Lower lobe of right lung (tissue), 2 donors: ENCODE measurements at regions not wholly inside any gene's neighbourhood (a gene's known extent, or its start where the extent isn't known, plus 50 kb on each side); places are given as distances from the start of the nearest gene placed in this dataset.
A peak's percentile ranks its signal among the peaks of the same experiment; 100 is the strongest.

Source experiments
- ATAC-seq, 2 donors: fragments of 200-7000 bp; cut with Tn5 transposase; one replicate each; pipeline ENCODE4 v1.9.1; 2020 to 2022; ENCODE audit warnings: mild to moderate bottlenecking in 2 of 2, moderate library complexity in 2 of 2
- DNase-seq: peaks from one replicate; pipeline ENCODE4 v3.0.0-alpha.2; 2020
- H3K27ac ChIP-seq: fragments of 200-600 bp; one replicate; pipeline ENCODE4 v1.8.0; 2022
- H3K27me3 ChIP-seq: fragments of 200-600 bp; one replicate; pipeline ENCODE4 v1.8.0; 2022; ENCODE audit warnings: low read depth
- H3K36me3 ChIP-seq: fragments of 200-600 bp; one replicate; pipeline ENCODE4 v1.8.0; 2022; ENCODE audit warnings: mild to moderate bottlenecking
- H3K4me1 ChIP-seq: fragments of 200-600 bp; one replicate; pipeline ENCODE4 v1.8.0; 2022
- H3K4me3 ChIP-seq: fragments of 200-600 bp; one replicate; pipeline ENCODE4 v1.8.0; 2022; ENCODE audit warnings: mild to moderate bottlenecking
- H3K9me3 ChIP-seq: fragments of 200-600 bp; one replicate; pipeline ENCODE4 v1.8.0; 2022
- CTCF ChIP-seq: fragments of 200-600 bp; IDR thresholded peaks from one replicate; pipeline ENCODE4 v1.8.0; 2022; ENCODE audit warnings: antibody characterized with exemption, mild to moderate bottlenecking
- intact Hi-C: fragments of 100-400 bp; cut with DNase I; formaldehyde crosslinking; loops from one replicate; pipeline ENCODE4 v1.11.0; 2022
- donor health status: DM: no; HTN: yes; CAD: no; lungs with severe emphysema.

DNA sequence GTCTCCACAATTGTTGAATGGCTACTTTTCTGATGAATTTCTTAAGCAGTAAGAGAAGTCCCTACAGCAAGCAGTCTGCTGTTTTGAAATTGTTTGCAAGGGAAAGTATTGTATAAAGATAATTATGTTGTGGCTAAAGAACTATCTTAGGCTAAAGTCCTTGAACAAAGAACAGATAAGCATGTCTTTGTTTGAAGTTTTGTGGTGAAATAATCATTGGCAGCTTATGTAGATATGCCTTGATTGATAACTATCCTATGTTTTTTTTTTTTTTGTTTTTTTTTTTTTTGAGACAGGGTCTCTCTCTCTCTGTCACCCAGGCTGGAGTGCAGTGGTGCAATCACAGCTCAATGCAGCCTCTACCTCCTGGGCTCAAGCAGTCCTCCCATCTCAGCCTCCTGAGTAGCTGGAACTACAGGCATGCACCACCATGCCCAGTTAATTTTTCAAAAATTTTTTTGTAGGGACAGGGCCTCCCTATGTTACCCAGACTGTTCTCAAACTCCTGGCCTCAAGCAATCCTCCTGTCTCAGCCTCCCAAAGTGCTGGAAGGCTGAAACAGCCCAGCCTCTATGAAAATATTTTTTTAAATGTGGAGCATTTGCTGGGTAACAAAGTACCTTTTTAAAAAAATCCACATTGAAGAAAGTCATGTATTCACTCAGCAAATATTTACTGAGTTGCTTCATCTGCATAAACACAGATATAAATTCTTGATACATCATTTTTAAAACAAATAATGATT, 80.8 kb downstream of the LLPH start:
- Histone ChIP-seq H3K4me1 (no peaks in the 10 kb centered on the region), H3K36me3 (no peaks in the 10 kb centered on the region), H3K9me3 (no peaks in the 10 kb centered on the region), H3K4me3 (no peak overlapping the region), H3K27me3 (peaks cover 5% of the 10 kb centered on the region), H3K27ac (no peak overlapping the region)
- DNase-seq, result no peak
- ATAC-seq, result no peak
- no peak for TF ChIP-seq CTCF
- intact Hi-C loops, result no loop called here

DNA sequence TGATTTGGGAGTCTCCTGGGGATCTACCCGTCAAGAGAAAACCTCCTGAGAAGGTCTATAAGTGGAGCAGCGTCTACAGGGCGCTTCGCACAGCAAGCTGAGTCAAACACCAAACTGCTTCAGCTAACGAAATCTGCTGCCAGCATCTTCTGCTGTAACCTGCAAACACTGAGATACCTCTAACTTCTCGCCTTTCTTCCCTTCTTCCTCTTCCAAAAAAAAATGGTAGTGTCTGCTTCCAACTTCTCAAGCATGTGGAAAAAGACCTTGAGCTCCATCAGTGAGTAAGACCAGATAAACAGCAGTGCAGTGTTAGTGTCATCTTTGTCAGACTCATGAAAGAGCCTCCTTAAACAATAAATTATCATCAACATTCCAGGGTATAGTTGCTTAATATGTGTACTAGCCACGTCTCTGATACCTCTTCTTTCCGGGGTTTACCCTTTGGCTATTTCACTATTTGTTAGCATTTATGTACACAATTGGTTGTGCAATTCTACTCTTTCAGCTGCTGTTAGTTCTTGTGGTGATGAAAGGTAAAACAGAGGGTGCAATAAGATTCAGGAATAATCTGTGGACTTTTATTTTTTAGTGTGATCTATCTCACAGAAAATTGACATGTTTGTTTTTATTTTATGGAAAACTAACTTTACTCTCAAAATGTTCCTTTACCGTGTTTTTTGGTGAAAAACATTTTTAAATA, 81.6 kb downstream of the LLPH start:
- H3K9me3 ChIP-seq, result no peaks in the 10 kb centered on the region
- DNase-seq (no peak), ATAC-seq (peak in 1 of 2 donors; percentile 33)
- peaks cover 4% of the 10 kb centered on the region for H3K27me3 ChIP-seq
- intact Hi-C loops, result no loop called here
- H3K27ac ChIP-seq, result no peak overlapping the region
- H3K36me3 ChIP-seq, result no peaks in the 10 kb centered on the region
- no peak overlapping the region for H3K4me3 ChIP-seq
- no peak for TF ChIP-seq CTCF
- H3K4me1 ChIP-seq, result no peaks in the 10 kb centered on the region

GRCh38 chr12:66048218-66048834, 82.2 kb downstream of the LLPH start:
- Histone ChIP-seq H3K4me3 (no peak overlapping the region), H3K27me3 (no peaks in the 10 kb centered on the region), H3K36me3 (no peaks in the 10 kb centered on the region), H3K9me3 (no peaks in the 10 kb centered on the region), H3K4me1 (no peaks in the 10 kb centered on the region), H3K27ac (no peak overlapping the region)
- DNase-seq, result no peak
- intact Hi-C loops, result no loop called here
- TF ChIP-seq CTCF, result no peak
- ATAC-seq, result no peak

DNA sequence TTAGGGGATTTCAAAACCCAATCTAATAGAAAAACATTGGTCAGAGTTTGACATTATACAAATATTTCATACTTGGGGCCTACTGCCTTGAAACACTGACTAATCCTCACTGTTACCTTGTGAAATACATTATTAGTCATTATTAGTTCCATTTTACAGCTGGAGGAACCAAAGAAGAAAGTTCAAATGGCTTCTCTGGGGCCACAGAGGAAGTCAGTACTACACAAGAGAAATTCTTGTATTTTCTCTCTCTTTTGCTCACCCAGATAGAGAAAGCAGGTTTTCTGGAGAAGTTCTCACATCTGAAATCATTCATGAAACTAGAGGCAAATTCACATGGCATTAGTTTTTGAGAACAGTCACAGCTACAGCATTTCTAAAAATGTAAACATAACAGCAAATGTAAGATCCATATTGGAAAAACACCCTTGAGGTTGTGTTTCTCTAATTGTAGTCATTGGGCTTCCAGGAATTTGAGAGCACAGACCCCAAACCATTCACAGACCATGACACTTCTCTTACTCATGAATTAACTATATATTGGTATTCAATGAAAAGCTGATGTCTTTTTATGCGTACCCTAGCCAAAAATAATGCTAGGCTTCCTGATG, 83.0 kb downstream of the LLPH start:
- H3K36me3 ChIP-seq, result no peaks in the 10 kb centered on the region
- H3K4me3 ChIP-seq, result no peak overlapping the region
- intact Hi-C loops, result no loop called here
- DNase-seq, result no peak
- no peaks in the 10 kb centered on the region for H3K9me3 ChIP-seq
- H3K4me1 ChIP-seq, result no peaks in the 10 kb centered on the region
- H3K27ac ChIP-seq, result no peak overlapping the region
- TF ChIP-seq CTCF, result no peak
- ATAC-seq, result no peak
- no peaks in the 10 kb centered on the region for H3K27me3 ChIP-seq

DNA sequence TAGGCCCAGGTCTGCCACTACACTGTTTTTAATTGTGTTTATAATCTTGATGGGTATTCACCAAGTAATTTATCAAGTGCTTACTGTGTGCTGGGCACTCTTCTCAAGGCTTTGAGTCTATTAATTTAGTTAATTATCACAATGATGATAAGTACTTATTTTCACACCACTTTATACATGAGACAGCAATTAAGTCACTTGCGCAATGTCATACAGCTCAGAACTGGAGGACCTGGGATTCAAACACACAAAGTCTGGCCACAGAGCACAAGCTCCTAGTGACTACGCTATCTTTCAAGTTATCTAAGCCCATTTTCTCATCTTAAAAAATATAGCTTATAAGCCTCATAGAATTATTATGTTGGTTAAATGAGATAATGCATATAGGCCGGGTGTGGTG, 85.0 kb downstream of the LLPH start:
- no peak overlapping the region for H3K27ac ChIP-seq
- no peak overlapping the region for H3K4me3 ChIP-seq
- H3K9me3 ChIP-seq, result no peaks in the 10 kb centered on the region
- DNase-seq (no peak), ATAC-seq (no peak)
- intact Hi-C loops, result no loop called here
- no peak for TF ChIP-seq CTCF
- no peaks in the 10 kb centered on the region for H3K36me3 ChIP-seq
- no peaks in the 10 kb centered on the region for H3K27me3 ChIP-seq
- H3K4me1 ChIP-seq, result no peaks in the 10 kb centered on the region
